Panc1 (cell line): ENCODE measurements at regions not wholly inside any gene's neighbourhood (a gene's known extent, or its start where the extent isn't known, plus 50 kb on each side); places are given as distances from the start of the nearest gene placed in this dataset.

Experiments used
- POLR2AphosphoS5 ChIP-seq: IDR thresholded peaks from 2 replicates; pipeline ENCODE4 v1.6.1; 2012; ENCODE audit warnings: mild to moderate bottlenecking, low read depth, low read length, moderate library complexity
- TF ChIP-seq, protein P1 (sequence below): fragments of 450-650 bp; IDR thresholded peaks from 2 replicates; pipeline ENCODE4 v1.5.1; 2017; ENCODE audit warnings: mild to moderate bottlenecking

DNA sequence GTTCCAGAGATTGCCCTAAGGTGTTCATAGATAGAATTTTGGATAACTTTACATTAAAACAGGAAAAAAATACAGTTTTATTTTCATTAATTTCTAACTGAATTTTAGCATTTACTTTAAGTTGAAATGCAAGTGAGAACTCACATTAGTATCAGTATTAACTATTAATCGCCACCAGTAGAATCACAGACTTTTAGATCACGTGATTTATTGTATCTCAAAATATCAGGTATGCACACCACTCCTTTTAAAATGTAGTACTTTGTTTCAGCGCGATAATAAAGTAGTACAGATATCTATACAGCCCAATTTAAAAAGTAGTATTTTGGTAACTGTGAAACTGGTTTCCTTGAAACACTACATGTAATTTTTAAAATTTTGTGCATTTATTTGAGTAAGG is 978.7 kb downstream of the DNAH5 start:
- TF ChIP-seq, protein P1, sequence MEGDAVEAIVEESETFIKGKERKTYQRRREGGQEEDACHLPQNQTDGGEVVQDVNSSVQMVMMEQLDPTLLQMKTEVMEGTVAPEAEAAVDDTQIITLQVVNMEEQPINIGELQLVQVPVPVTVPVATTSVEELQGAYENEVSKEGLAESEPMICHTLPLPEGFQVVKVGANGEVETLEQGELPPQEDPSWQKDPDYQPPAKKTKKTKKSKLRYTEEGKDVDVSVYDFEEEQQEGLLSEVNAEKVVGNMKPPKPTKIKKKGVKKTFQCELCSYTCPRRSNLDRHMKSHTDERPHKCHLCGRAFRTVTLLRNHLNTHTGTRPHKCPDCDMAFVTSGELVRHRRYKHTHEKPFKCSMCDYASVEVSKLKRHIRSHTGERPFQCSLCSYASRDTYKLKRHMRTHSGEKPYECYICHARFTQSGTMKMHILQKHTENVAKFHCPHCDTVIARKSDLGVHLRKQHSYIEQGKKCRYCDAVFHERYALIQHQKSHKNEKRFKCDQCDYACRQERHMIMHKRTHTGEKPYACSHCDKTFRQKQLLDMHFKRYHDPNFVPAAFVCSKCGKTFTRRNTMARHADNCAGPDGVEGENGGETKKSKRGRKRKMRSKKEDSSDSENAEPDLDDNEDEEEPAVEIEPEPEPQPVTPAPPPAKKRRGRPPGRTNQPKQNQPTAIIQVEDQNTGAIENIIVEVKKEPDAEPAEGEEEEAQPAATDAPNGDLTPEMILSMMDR: no peak
- TF ChIP-seq POLR2AphosphoS5: no peak
